ENCODE measurements at regions not wholly inside any gene's neighbourhood (a gene's known extent, or its start where the extent isn't known, plus 50 kb on each side); places are given as distances from the start of the nearest gene placed in this dataset.

DNA sequence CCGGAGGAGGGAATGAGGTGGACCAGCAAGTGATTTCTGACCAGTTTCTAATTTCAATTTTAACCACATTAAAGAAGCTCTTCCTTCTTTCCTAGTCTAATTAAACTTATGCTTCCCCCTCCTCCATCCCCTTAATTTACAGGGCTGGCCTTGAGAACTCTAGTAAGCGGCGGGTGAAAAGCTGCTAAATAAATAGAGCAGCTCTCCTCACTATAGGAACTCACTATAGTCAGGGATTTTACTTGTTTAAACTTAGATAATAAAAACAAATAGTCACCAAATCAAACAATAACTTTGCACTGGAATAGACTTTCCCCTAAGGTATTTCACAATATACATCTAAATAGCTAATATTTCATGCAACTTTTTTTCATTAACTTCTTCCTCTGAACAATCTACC is 1838.2 kb upstream of the PRR20A start:
- DNase-seq, result no peak

DNA sequence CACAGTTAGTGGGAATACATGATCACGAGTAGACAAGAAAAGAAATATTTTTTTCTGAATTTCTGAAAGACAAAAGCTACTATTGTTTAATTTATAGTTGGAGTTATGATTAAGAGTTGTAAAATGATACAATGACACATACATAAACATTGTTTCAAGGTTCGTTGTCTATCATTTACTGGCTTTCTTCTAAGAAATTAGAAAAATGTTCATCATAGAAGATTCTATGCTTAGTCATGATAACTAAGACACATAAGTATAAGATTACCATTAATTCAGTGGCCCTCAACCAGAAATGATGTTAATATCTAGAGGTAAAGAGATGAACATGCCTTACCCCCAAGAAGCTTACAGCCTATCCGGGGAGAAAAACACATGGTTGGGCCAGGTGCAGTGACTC is 1832.8 kb upstream of the PRR20A start:
- DNase-seq, result no peak

DNA sequence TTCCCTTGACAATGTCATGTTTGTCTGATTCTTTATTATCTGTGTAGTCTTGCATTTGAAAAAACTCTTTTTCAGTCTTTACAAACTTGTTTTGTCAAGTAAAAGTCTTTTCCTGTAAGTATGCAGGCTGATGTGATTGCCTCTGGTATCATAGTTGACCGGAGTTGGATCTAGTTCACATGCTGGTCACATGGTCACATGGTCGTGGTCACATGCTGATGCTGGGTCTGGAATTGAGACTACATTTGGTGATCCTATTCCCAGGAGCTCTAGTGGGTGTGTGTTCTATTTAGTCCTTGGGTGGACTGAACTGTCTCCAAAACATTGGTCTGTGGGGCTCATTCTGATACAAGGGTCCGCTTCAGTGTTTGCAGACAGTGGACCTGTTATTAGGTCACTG is 1798.8 kb upstream of the PRR20A start:
- DNase-seq, result no peak

DNA sequence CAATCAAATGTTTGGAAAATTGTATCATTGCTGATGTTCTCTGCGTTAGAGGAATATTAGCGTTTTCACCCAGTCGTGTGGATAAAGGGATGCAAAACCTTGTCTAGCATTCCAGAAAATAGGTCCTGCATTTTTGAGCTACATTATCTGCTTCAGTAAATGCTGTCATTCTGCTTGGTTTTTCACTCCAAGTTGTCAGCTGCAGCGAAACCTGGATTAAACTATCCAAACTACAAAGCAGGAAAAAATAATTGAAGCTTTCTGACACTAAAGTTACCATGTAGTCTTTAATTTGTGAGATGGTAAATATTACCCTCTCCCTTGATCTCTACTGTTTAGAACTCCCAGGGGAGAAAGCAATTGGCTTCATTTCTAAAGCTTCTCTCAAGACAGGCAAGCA is 1795.5 kb upstream of the PRR20A start:
- no peak for DNase-seq

DNA sequence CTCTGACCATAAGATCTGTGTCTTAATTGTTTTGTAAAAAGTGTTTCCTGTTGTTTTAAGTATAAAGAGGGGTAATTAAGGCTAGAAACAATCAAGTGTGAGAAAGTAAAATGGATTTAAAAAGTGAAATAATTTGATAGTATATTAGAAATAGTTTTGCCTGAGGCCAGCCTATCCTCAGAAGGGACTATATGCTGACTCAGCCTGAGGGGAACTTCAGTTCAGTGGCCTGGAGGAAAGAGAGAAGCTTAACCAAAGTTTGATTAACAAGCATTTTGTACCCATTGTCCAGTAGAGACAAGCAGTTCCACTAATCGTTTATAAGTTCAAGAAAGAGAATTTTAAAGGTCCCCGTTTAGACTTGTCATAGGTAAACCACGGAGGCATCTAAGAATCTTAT is 1793.2 kb upstream of the PRR20A start:
- DNase-seq, result no peak

DNA sequence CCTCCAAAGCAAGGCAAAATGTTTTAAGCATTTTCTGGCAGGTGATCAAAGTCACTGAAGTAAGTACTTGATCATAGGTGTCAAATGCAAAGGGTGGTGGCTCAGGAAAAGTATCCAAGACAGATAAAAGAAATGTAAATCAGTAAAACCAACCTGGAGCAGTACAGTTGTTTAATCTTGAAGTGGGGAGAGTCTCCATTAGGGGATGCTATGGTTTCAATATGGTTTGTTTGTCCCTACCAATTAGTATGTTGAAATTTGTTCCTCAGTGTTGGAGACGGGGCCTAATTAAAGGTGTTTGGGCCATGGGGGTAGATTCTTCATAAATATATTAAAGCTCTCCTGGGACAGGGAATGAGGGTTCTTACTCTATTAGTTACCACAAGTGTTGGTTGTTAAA is 1781.7 kb upstream of the PRR20A start:
- DNase-seq, result no peak

DNA sequence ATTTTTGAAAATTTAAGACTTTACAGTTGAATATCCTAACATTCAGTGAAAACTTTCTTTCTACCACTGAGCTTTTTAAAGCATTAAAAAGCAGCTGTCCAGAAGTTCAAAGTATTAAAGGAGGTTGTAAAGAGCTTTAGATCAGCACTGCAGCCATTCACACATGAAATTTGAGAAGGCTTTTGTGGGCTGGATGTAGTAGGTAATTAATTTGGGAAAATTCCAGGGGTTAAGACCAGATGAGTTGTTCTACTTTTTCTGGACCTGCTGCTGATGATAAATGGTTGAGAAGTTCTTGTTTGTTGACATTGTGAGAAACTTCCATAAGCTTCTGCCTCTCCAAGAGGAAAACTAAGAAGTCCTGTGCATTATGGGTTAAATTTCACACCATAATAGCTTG is 1779.6 kb upstream of the PRR20A start:
- DNase-seq, result no peak

DNA sequence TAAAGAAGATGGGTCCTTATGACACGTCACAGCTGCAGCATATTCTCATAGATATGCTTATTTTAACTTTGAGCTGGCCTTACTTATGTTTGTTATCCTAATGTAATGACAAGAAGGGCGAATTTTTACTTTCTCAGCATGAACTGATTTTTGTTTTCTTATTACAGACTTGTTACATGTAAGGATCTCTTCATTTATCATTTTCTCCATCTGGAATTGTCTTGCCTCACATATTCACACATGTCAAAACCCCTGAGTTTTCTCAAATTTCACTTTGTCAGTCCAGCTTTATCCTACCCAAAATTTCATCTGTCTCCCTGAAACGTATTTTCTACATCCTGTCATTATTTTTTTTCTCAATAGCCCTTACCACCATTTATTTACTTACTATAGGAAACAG is 1774.0 kb upstream of the PRR20A start:
- no peak for DNase-seq

DNA sequence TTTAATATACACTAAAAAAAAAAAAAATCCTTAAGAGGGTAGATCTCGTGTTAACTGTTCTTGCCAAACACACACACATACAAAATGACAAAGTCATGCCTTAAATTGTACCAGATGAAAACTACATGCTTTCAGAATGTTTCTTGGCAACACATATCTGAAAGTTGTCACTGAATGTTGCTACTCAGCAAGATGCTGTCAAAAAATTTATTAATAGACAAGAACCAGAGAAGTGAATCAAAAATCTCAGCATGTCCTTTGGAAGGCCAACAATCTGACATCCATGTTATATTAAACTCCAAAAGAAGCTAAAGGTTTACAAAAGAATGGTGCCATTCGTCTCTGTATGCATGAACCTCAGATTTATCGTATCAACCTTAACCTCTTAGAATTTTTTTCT is 1746.2 kb upstream of the PRR20A start:
- no peak for DNase-seq

DNA sequence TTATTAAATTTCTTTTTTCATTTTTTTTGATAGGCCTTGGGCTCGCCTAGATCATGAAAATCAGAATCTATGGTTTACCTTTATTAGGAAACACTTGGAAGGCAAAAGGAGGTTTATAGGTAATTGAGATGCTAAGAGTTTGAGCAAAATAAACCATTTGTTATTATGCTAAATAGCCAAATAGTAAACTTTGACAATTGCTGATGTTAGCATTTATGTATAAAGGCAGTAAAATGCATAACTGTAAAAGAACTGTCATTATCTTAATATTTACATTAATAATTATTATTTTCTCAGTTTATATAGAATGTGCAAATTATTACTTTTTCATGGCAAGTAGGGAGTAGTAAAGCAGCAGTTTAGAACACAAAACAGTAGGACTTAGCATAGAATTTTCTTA is 1737.8 kb upstream of the PRR20A start:
- DNase-seq, result no peak

DNA sequence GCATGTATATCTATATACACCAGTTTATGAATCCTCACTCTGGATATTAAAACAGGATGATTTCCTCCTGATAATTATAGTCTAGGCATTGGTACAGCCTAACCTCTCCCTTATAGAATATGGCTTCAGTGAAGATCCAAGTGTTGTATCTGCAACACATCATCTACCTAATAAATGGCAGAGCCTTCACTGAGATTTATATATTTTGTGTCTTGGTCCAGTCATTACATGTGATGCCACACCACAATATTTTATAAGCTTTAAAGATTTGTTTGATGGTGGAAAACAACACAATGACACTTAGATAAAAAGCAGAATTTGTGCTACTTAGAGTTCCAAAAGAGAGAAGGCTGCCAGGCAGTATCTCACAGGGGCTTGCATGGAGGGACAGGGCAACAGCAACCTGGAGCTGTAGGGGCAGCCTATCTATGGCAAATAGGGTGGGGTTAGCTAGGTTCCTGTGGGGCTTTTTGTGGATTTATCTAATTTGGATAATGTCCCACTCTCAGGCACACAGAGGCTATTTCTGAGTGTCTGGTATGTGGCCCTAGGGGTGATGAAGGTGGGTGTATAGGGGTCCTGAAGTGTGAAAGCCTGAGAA is 1736.7 kb upstream of the PRR20A start:
- no peak for DNase-seq

DNA sequence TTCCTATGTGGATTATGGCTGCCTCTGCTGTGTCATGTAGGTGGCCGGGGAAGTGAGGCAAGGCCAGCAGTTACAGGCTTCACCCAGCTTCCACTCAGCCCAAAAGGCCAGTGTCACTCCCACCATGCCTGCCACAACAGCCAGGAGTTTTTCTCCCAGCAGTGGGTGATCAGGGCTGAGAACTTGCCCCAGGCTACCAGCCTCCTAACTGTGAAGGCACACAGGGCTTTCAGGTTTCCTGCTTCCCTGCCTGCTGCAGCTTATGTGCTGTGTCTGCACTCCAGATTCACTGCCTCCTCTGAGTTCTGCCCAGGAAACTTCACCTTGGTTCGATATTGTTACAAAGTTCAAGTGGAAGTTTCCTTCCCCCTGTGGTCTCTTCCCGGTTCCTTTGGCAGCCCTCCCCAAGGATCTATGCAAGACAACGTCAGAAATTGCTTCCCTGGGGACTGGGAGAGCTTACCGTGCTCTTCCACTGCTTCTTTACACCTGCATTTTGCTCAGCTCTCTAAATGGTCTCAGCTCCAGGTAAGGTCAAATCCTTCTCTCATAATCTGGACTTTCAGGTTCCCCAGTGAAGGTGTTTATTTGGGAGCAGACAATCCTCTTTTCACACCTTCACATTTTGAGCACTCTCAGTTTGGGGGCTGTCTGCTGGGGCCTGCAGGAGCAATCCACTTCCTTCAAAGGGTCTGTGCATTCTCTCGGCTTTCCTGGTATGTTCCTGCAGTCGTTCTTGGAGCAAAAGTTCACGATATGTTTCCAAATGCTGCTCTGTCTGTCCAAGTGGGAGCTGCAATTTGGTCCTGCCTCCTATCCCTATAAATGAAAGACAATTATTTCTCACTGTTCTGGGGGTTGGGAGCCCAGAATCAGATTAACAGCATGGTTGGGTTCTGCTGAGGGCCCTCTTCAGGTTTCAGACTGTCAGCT is 1730.1 kb upstream of the PRR20A start:
- peak; percentile 17 for DNase-seq

DNA sequence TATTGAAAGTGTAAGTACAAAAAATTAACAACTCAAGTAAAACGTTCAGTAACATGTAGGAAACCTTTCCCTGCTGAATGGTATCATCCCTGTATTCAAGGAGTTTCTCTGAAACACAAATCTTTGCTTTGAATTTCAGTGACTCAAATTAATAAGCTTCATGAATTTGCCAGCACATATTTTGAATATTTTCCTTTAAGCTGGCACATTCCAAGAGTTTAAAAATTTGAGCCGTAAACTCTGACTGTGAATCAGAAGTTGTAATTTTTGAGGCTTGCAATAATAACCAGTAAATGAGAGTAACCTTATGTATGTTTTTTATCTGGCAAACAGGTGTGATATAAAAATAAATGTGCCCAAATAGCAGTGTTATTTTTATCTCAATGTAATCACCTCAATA is 1722.6 kb upstream of the PRR20A start:
- no peak for DNase-seq

DNA sequence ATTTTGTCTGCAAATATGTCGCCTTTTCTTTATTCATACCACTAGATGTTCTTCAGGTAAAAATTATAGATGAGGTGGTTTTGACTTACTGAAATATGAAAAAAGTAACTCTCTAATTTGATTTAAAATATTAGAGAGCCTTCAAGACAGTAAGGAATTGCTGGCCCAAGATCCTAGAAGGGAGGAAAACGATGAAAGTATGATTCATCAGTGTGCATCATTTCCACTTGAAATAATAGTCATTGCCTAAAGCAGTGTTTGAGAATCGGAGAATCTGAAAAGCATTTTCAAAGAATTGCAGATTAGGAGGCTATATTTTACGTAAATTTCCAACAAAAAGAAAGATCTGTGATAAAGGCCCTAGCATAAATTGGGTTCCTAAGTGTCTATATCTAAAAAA is 1707.9 kb upstream of the PRR20A start:
- DNase-seq, result no peak

DNA sequence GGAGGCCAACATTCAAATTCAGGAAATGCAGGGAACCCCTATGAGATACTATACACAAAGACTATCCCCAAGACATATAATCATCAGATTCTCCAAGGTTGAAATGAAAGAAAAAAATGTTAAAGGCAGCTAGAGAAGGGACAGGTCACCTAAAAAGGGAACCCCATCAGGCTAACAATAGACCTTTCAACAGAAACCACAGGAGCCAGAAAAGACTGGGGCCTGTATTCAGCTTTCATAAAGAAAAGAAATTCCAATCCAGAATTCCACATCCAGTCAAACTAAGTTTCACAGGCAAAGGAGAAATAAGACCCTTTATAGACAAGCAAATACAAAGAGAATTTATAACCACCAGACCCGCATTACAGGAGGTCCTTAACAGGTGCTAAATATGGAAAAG is 1703.6 kb upstream of the PRR20A start:
- DNase-seq, result no peak

DNA sequence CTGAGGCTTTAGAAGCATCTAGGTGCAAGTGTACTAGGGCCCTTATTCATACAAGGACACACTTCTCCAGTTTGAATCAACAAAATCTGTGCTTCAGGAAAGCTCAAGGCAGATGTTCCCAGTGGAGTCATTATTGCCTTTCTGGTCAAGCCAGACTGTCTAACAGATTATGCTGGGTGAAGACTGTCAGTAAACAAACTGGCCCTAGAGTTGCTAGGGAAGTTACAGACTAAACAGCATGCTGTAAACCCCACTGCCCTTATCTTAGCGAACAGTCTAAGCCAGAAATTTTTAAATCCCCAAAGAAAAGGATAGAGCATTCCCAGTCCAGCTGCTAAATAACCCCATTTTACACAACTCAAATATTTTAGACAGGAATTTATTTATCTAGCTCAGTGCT is 1701.3 kb upstream of the PRR20A start:
- DNase-seq, result no peak

DNA sequence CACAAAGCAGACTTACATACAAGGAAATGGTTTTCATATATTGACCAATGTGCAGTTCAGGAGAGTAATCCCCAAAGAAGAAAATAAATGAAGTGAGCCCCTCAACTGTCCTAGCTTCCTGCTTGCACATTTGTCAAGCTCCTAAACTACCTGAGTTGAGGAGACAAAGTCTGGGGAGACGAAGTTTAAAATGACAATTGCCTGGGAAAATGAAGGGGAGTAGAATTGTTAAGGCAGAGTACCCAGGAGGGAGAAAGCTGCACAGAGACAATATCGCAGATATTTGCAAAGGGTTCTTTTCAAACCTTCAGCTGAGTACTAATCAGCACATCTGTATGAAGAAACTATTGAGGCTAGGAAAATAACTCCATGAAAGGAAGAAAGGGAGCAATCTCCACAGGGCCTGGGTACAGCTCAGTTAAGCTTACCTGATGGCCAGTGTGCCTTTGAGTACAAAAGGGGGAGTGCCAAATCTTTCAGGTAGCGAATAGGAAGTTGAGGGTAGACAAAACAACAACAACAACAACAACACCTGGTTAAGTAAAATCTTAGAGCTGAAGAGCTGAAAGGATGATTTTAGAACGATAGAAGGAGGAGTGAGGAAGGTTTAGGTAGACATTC is 1700.1 kb upstream of the PRR20A start:
- DNase-seq, result no peak

DNA sequence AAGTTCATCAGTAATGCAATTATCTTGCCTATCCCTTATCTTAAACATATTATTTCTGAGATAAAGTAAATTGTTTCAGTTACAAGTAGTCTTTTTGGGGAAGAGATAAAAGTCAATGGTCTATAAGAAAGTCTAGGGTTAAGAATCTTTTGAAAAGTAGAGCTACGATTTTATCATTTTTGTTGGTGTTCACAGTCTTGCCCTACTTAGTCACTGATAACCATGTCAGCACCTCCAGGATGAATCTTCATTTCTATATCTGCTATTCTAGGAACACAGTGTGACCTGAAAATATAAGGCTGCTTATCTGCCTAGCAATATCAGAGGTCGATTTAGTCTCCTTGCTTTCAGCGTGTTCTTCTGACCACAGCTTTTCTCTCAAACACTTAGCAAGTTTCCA is 1676.5 kb upstream of the PRR20A start:
- DNase-seq, result no peak

DNA sequence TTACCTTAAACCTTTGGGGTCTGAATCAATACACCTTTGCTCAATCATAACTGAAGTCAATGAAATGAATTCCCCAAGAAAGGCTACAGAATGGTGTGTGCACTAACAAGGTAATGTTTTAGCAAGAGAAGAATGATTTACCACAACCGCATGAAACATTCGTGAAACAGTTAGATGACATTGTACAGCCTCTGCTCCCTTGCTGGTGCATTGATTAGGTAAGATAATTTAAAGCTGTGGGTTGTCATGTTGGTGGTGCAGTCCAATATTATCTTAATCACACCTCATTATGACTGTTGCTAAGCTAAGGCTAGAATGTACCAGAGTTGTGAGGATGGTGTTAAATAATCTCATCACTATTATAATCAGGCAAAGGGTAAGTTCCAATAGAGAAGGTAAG is 1673.2 kb upstream of the PRR20A start:
- no peak for DNase-seq

DNA sequence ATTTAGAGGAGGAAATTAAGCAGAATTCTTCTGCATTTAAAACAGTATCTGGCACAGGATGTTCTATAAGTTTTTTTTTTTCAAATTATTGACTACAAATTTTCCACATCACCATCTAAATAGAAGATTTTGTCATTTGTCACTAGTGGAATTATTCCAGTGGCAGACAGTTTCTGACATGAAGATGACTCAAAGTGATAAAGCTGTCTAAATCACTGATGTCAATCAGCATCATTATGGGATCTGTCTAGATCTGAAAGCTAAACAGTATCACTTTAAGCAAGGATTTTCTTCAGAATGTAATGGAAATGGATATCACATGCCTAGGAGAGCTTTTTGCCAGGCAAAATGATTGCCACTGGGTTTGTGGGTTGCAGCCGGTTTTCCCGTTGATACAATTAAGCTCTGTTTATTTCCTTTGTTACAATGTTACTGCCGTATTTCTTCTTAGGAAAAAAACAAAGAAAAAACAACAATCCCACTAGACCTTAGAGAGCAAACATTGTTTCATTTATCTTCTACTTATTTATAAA is 1657.0 kb upstream of the PRR20A start:
- DNase-seq, result no peak

DNA sequence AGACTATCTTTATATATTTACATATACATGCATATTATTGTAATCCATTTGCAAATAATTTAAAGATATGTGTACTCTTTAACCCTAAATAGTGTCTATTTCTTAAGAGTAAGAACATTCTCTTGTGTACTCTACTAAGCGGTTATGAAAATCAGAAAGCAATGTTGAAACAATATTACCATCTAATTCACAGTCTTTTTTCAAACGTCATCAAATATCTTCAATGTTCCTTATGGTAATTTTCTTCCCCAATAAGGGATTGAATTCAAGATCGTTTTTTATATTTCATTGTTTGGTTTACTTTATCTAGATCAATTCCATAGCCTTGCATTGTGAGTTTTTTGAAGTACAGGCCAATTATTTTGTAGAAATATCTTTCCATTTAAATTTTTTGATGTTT is 1647.4 kb upstream of the PRR20A start:
- no peak for DNase-seq

DNA sequence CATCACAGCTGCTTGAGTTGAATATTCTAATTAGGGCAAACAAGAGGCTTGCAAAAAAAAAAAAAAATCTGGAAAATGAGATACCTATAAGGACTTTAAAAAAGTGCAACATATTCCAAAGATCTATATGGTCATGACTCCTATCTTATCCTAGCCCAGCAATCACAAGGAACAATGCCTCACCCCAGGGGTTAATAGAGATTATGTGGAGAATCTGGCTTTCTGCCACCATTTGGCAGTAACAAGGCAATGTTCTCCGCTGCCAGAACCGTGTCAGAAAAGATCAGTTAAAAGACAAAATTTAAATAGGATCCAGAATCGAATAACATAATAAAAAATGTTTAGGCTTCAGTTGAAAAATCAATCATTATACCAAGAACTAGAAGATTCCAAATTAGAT is 1643.2 kb upstream of the PRR20A start:
- no peak for DNase-seq

DNA sequence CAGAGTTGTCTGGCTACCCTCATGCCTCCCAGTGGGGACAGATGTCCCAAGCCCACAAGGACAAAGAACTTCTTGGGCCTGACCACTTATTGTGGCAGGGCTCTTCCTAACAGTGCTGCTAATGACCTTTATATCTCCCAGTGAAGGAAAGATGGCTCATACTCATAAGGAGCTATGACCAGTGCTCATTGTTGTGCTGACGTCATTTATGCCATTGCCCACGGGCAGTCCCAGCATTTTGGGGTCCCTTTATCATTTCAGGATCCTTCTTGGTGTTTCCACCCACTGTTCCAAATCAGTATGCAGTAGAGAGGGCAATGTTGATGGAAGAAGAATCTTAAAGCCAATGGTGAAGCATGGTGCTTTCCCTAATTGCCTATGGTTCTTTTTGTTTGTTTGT is 1640.0 kb upstream of the PRR20A start:
- no peak for DNase-seq

DNA sequence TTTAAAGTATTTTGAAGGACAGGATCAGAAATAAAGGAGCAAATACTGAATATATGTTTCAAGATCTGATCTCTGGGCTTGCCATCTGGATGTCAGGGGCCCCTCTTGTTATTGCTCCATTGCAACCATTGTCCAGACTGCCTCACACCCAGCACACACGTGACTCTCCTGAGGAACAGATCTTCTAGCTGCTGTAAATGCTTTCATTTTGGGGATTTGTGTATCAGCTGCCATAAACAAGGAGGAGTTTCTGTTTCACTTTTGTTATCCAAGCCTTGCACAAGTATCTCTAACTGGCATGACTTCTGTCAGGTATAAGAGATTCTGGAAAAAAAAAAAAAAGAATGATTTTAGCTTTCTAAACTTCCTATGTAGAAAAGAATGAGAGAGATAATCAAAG is 1624.1 kb upstream of the PRR20A start:
- DNase-seq, result no peak

Measured in NCI-H146 (cell line).